OCI-LY3 (cell line): ENCODE measurements at regions not wholly inside any gene's neighbourhood (a gene's known extent, or its start where the extent isn't known, plus 50 kb on each side); places are given as distances from the start of the nearest gene placed in this dataset.

Experiments used
- H2AFZ ChIP-seq: fragments of 200-600, 300-600 bp; shearing (Covaris generic); 2 replicates; pipeline ENCODE4 v1.6.0; 2014; ENCODE audit warnings: antibody characterized with exemption, low read depth, low read length
- H3K27ac ChIP-seq: fragments of 200-600, 300-600 bp; sonication (generic); 2 replicates; pipeline ENCODE4 v1.5.1; 2014; ENCODE audit warnings: mild to moderate bottlenecking, low read length, moderate library complexity, mixed read lengths
- H3K27me3 ChIP-seq: fragments of 200-600, 300-600 bp; sonication (generic); 2 replicates; pipeline ENCODE4 v1.6.1; 2014; ENCODE audit warnings: low read depth, low read length, mixed read lengths
- H3K36me3 ChIP-seq: fragments of 200-600, 300-600 bp; sonication (generic); replicated peaks from 2 replicates; pipeline ENCODE3; 2014; ENCODE audit warnings: low read depth, low read length, mixed read lengths
- H3K4me1 ChIP-seq: fragments of 300-600, 200-600 bp; sonication (generic); 2 replicates; pipeline ENCODE4 v1.6.1; 2014; ENCODE audit warnings: low read length, mixed read lengths
- H3K4me2 ChIP-seq: fragments of 200-600, 300-600 bp; sonication (generic); 2 replicates; pipeline ENCODE4 v1.6.1; 2014; ENCODE audit warnings: low read length, mixed read lengths
- H3K4me3 ChIP-seq: fragments of 300-600, 200-600 bp; sonication (generic); 2 replicates; pipeline ENCODE4 v1.5.1; 2014; ENCODE audit warnings: antibody characterized with exemption, mild to moderate bottlenecking, low read length, moderate library complexity
- H3K79me2 ChIP-seq: fragments of 300-600, 200-600 bp; shearing (Covaris generic); 2 replicates; pipeline ENCODE4 v1.6.1; 2014; ENCODE audit warnings: mild to moderate bottlenecking, low read length, mixed read lengths
- H3K9ac ChIP-seq: fragments of 300-600, 200-600 bp; shearing (Covaris generic); 2 replicates; pipeline ENCODE4 v1.6.0; 2014; ENCODE audit warnings: mild to moderate bottlenecking, low read length, moderate library complexity
- H3K9me3 ChIP-seq: fragments of 200-600, 300-600 bp; shearing (Covaris generic); 2 replicates; pipeline ENCODE4 v1.6.1; 2014; ENCODE audit warnings: low read length, mixed read lengths; ENCODE audit not compliant: insufficient read depth
- H4K20me1 ChIP-seq: fragments of 200-600, 300-600 bp; sonication (generic); 2 replicates; pipeline ENCODE4 v1.6.1; 2016; ENCODE audit warnings: low read length, mixed read lengths; ENCODE audit not compliant: insufficient read depth
- EZH2phosphoT487 ChIP-seq: fragments of 200-600 bp; shearing (Covaris generic); IDR thresholded peaks from 2 replicates; pipeline ENCODE4 v1.6.1; 2018; ENCODE audit warnings: antibody characterized with exemption, mixed run types, low read depth
- TF ChIP-seq, protein P1 (sequence below): fragments of 200-600, 300-600 bp; sonication (generic); IDR thresholded peaks from 2 replicates; pipeline ENCODE4 v1.5.1; 2014; ENCODE audit warnings: antibody characterized with exemption, low read length, low read depth

- no peak overlapping the region for H3K27ac ChIP-seq
- no peaks in the 10 kb centered on the region for H3K36me3 ChIP-seq
- no peaks in the 10 kb centered on the region for H3K79me2 ChIP-seq
- H3K4me3 ChIP-seq: no peak overlapping the region
- H3K4me2 ChIP-seq: no peak overlapping the region
- no peaks in the 10 kb centered on the region for H3K9me3 ChIP-seq
- no peak overlapping the region for H3K9ac ChIP-seq
- H2AFZ ChIP-seq: no peak overlapping the region
- H3K27me3 ChIP-seq: no peaks in the 10 kb centered on the region
- TF ChIP-seq, protein P1, sequence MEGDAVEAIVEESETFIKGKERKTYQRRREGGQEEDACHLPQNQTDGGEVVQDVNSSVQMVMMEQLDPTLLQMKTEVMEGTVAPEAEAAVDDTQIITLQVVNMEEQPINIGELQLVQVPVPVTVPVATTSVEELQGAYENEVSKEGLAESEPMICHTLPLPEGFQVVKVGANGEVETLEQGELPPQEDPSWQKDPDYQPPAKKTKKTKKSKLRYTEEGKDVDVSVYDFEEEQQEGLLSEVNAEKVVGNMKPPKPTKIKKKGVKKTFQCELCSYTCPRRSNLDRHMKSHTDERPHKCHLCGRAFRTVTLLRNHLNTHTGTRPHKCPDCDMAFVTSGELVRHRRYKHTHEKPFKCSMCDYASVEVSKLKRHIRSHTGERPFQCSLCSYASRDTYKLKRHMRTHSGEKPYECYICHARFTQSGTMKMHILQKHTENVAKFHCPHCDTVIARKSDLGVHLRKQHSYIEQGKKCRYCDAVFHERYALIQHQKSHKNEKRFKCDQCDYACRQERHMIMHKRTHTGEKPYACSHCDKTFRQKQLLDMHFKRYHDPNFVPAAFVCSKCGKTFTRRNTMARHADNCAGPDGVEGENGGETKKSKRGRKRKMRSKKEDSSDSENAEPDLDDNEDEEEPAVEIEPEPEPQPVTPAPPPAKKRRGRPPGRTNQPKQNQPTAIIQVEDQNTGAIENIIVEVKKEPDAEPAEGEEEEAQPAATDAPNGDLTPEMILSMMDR: no peak
- no peaks in the 10 kb centered on the region for H4K20me1 ChIP-seq
- H3K4me1 ChIP-seq: no peaks in the 10 kb centered on the region
Observed at GRCh38 chr10:84899268-84899667, 570.9 kb downstream of the CCSER2 start.

DNA sequence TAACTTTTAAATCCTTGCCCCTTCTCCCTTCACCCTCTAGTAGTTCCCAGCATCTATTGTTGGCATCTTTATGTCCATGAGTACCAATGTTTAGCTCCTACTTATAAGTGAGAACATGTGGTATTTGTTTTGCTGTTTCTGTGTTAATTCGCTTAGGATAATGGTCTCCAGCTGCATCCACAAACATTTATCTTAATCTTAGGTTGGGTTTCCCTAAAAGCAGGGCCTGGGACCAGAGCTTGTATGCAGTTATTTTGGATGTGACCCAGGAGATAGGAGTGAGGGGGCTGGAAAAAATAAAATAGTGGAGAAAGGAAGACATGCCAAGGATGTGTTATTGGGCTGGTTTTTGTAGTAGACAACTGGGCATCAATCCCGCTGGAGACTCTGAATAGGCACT is 571.8 kb downstream of the CCSER2 start:
- Histone ChIP-seq H3K9me3 (no peaks in the 10 kb centered on the region), H3K4me2 (no peak overlapping the region), H3K27ac (no peak overlapping the region), H3K4me1 (no peaks in the 10 kb centered on the region), H3K9ac (no peak overlapping the region), H3K79me2 (no peaks in the 10 kb centered on the region), H3K36me3 (no peaks in the 10 kb centered on the region), H4K20me1 (no peaks in the 10 kb centered on the region), H3K27me3 (no peaks in the 10 kb centered on the region), H2AFZ (no peak overlapping the region), H3K4me3 (no peak overlapping the region)
- TF ChIP-seq, protein P1: no peak
- no peak for TF ChIP-seq EZH2phosphoT487

DNA sequence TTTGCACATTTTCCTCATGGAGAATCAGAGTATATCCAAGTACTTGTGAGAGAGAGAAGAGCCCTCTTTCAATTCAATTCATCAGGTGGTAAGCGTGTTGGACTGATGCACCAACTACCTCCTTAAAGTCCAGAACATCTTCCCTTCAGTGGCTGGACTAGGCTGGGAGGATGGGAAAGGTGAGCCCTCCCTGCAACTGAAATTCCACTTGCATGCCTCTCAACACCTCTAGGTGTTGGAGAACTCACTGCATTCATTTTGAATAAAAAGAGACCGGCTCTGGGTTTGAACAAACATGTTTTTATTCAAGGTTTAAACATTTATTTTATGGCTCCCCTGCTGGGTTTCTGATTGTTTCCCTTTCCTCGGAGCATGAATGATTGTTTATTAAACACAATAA is 573.5 kb downstream of the CCSER2 start:
- H4K20me1 ChIP-seq: no peaks in the 10 kb centered on the region
- H3K9ac ChIP-seq: no peak overlapping the region
- H3K4me3 ChIP-seq: no peak overlapping the region
- no peak overlapping the region for H3K4me2 ChIP-seq
- H2AFZ ChIP-seq: no peak overlapping the region
- no peaks in the 10 kb centered on the region for H3K36me3 ChIP-seq
- no peaks in the 10 kb centered on the region for H3K79me2 ChIP-seq
- H3K9me3 ChIP-seq: no peaks in the 10 kb centered on the region
- H3K27me3 ChIP-seq: no peaks in the 10 kb centered on the region
- H3K4me1 ChIP-seq: no peaks in the 10 kb centered on the region
- H3K27ac ChIP-seq: no peak overlapping the region
- TF ChIP-seq, protein P1: no peak
- TF ChIP-seq EZH2phosphoT487: no peak

DNA sequence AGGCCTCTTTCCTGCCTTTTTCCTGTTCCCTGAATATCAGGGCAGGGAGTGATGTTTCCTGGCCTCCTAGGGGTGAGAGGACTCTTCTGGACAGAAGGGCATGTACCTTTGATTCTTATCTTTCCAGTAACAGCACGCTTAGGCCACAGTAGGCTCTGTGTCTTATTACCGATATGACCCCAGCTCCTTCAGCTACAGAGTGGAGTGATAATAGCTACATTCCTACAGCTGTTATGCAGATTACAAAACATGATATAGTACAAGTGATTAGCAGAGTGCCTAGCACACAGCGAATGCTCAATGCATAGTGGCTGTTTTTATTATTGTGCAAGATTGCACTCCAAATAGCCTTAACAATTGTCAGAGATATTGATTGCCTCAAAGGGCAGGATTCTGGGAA is 574.2 kb downstream of the CCSER2 start:
- Histone ChIP-seq H3K27me3 (no peaks in the 10 kb centered on the region), H3K79me2 (no peaks in the 10 kb centered on the region), H3K9ac (no peak overlapping the region), H3K27ac (no peak overlapping the region), H4K20me1 (no peaks in the 10 kb centered on the region), H2AFZ (no peak overlapping the region), H3K9me3 (no peaks in the 10 kb centered on the region), H3K4me1 (no peaks in the 10 kb centered on the region), H3K36me3 (no peaks in the 10 kb centered on the region), H3K4me2 (no peak overlapping the region), H3K4me3 (no peak overlapping the region)
- TF ChIP-seq EZH2phosphoT487: no peak
- TF ChIP-seq, protein P1: no peak
